ENCODE measurements at regions not wholly inside any gene's neighbourhood (a gene's known extent, or its start where the extent isn't known, plus 50 kb on each side); places are given as distances from the start of the nearest gene placed in this dataset.

DNA sequence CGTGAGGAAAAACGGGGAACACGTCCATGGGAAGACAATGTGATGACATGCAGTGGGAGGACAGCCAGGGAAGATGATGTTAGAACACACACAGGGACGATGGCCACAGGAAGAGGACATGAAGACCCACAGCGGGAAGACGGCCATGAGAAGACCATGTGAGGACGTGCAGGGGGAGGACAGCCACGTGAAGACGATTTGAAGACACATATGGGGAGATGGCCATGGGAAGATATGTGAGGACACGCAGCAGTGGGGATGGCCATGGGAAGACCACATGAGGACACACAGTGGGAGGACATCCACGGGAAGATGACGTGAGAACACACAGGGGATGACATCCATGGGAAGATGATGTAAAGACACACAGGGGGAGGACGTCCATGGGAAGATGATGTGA lies 83.8 kb downstream of the UQCRFS1 start:
- Histone ChIP-seq H3K4ac (ENCODE audit: low read depth, low read length) (no peak overlapping the region), H3K79me1 (ENCODE audit: insufficient read depth, low read depth, low read length, poor library complexity, severe bottlenecking) (no peaks in the 10 kb centered on the region), H3K56ac (ENCODE audit: insufficient read length, low read depth, low read length) (no peak overlapping the region), H2BK5ac (ENCODE audit: insufficient read length, low read length) (no peak overlapping the region), H2BK20ac (ENCODE audit: low read depth, low read length, poor library complexity, severe bottlenecking) (no peak overlapping the region), H2BK12ac (ENCODE audit: insufficient read length, low read depth, low read length) (no peak overlapping the region), H2AFZ (ENCODE audit: low read length) (no peak overlapping the region), H3K4me1 (ENCODE audit: insufficient read depth, low read length) (no peaks in the 10 kb centered on the region), H3K27me3 (ENCODE audit: insufficient read depth, low read length) (no peaks in the 10 kb centered on the region), H4K20me1 (ENCODE audit: control insufficient read depth, insufficient read depth, insufficient read length) (no peaks in the 10 kb centered on the region), H2BK15ac (ENCODE audit: low read depth, low read length) (no peak overlapping the region), H2BK120ac (ENCODE audit: low read depth, low read length, poor library complexity, severe bottlenecking) (no peak overlapping the region), H2AK5ac (ENCODE audit: insufficient read length, low read length) (no peak overlapping the region), H3K9ac (ENCODE audit: extremely low read depth, insufficient read length, low read length) (no peak overlapping the region), H4K91ac (ENCODE audit: insufficient read length, low read depth, low read length) (no peak overlapping the region), H3K9me3 (ENCODE audit: control insufficient read depth, low read depth, low read length) (peaks cover 11% of the 10 kb centered on the region), H3K23ac (ENCODE audit: insufficient read length, low read depth, low read length) (no peak overlapping the region), H4K5ac (ENCODE audit: insufficient read length, low read depth, low read length) (no peak overlapping the region), H3K79me2 (ENCODE audit: insufficient read depth, low read length) (no peaks in the 10 kb centered on the region), H3K23me2 (ENCODE audit: insufficient read length, low read depth, low read length, poor library complexity, severe bottlenecking) (no peaks in the 10 kb centered on the region), H3K4me2 (ENCODE audit: insufficient read depth, insufficient read length, low read length) (no peak overlapping the region), H3T11ph (ENCODE audit: low read length) (no peak overlapping the region), H3K18ac (ENCODE audit: insufficient read length, low read depth, low read length) (no peak overlapping the region), H4K8ac (replicated peaks; ENCODE audit: insufficient read length, low read depth, low read length) (no peak overlapping the region), H3K14ac (ENCODE audit: insufficient read depth, low read length) (no peak overlapping the region), H3K27ac (ENCODE audit: insufficient read length, low read depth, low read length) (no peak overlapping the region)
- Mint-ChIP-seq H3K4me3 (no peak overlapping the region), H3K27me3 (ENCODE audit: low read depth) (peaks cover 23% of the 10 kb centered on the region), H3K27ac (no peak overlapping the region), H3K4me1 (no peaks in the 10 kb centered on the region), H3K36me3 (ENCODE audit: insufficient read depth in 1 of 3, low read depth in 3 of 3) (peaks cover 0 to 6% (median 6%) of the 10 kb centered on the region in 3 experiments; a peak in 4 of 7 replicates), H3K9me3 (peaks cover 24 to 28% of the 10 kb centered on the region in 2 experiments)
- DNase-seq = no peak
- TF ChIP-seq, protein P1, sequence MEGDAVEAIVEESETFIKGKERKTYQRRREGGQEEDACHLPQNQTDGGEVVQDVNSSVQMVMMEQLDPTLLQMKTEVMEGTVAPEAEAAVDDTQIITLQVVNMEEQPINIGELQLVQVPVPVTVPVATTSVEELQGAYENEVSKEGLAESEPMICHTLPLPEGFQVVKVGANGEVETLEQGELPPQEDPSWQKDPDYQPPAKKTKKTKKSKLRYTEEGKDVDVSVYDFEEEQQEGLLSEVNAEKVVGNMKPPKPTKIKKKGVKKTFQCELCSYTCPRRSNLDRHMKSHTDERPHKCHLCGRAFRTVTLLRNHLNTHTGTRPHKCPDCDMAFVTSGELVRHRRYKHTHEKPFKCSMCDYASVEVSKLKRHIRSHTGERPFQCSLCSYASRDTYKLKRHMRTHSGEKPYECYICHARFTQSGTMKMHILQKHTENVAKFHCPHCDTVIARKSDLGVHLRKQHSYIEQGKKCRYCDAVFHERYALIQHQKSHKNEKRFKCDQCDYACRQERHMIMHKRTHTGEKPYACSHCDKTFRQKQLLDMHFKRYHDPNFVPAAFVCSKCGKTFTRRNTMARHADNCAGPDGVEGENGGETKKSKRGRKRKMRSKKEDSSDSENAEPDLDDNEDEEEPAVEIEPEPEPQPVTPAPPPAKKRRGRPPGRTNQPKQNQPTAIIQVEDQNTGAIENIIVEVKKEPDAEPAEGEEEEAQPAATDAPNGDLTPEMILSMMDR (conservative IDR thresholded peaks at IDR 0.05) = no peak
- no CpG with 5 or more reads among the region's 13 CpGs for WGBS (ENCODE audit: extremely low coverage, insufficient read length, low lambda C conversion rate)
